Panc1 (cell line): ENCODE measurements at regions not wholly inside any gene's neighbourhood (a gene's known extent, or its start where the extent isn't known, plus 50 kb on each side); places are given as distances from the start of the nearest gene placed in this dataset.

Source experiments
- POLR2AphosphoS5 ChIP-seq: IDR thresholded peaks from 2 replicates; pipeline ENCODE4 v1.6.1; 2012; ENCODE audit warnings: mild to moderate bottlenecking, low read depth, low read length, moderate library complexity
- TF ChIP-seq, protein P1 (sequence below): fragments of 450-650 bp; IDR thresholded peaks from 2 replicates; pipeline ENCODE4 v1.5.1; 2017; ENCODE audit warnings: mild to moderate bottlenecking

DNA sequence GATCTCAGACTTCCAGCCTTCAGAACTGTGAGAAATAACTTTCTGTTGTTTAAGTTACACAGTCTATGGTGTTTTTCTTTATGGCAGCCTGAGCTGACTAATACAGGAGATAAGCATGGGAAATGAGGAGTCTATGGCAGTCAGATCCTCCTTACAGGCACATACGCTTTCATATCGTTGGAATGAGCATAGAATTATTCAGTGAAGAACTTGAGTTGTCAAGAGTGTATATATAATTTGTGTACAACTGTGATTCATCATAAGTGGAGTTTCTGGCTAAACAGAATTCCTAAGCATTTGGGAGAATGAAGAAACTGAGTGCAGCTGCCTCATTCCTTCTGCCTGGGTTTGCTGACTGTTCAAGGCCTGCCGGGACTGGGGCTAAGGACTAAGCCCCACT, 516.7 kb downstream of the ADRA2A start:
- TF ChIP-seq, protein P1, sequence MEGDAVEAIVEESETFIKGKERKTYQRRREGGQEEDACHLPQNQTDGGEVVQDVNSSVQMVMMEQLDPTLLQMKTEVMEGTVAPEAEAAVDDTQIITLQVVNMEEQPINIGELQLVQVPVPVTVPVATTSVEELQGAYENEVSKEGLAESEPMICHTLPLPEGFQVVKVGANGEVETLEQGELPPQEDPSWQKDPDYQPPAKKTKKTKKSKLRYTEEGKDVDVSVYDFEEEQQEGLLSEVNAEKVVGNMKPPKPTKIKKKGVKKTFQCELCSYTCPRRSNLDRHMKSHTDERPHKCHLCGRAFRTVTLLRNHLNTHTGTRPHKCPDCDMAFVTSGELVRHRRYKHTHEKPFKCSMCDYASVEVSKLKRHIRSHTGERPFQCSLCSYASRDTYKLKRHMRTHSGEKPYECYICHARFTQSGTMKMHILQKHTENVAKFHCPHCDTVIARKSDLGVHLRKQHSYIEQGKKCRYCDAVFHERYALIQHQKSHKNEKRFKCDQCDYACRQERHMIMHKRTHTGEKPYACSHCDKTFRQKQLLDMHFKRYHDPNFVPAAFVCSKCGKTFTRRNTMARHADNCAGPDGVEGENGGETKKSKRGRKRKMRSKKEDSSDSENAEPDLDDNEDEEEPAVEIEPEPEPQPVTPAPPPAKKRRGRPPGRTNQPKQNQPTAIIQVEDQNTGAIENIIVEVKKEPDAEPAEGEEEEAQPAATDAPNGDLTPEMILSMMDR, result no peak
- TF ChIP-seq POLR2AphosphoS5, result no peak
